Thymus (tissue), 11 donors: ENCODE measurements at regions not wholly inside any gene's neighbourhood (a gene's known extent, or its start where the extent isn't known, plus 50 kb on each side); places are given as distances from the start of the nearest gene placed in this dataset.

Experiments
- DNase-seq, 9 donors: peaks; one replicate each; pipeline ENCODE4 v3.0.0-alpha.2; 2013; ENCODE audit warnings: low spot score in 9 of 9, low read depth in 6 of 9, missing footprints in 1 of 9
- H3K27ac ChIP-seq, 2 donors: one replicate each; pipeline ENCODE4 v1.5.1; 2013; ENCODE audit warnings: control low read depth in 1 of 2, low read depth in 1 of 2, low read length in 1 of 2, mild to moderate bottlenecking in 1 of 2, moderate library complexity in 1 of 2
- H3K27me3 ChIP-seq, 2 donors: one replicate each; pipeline ENCODE4 v1.5.1; 2013; ENCODE audit warnings: low read length in 1 of 2; ENCODE audit not compliant: control insufficient read depth in 2 of 2, insufficient read depth in 1 of 2
- H3K36me3 ChIP-seq, 2 donors: one replicate each; pipeline ENCODE4 v1.5.1; 2013; ENCODE audit warnings: low read length in 1 of 2, mild to moderate bottlenecking in 1 of 2, moderate library complexity in 1 of 2; ENCODE audit not compliant: control insufficient read depth in 2 of 2, insufficient read depth in 2 of 2
- H3K4me1 ChIP-seq, 2 donors: one replicate each; pipeline ENCODE4 v1.5.1; 2013; ENCODE audit warnings: low read length in 2 of 2; ENCODE audit not compliant: control insufficient read depth in 2 of 2, insufficient read depth in 2 of 2
- H3K4me3 ChIP-seq, 2 donors: one replicate each; pipeline ENCODE4 v1.5.1; 2013; ENCODE audit warnings: low read length in 2 of 2, control low read depth in 1 of 2, mild to moderate bottlenecking in 1 of 2
- H3K9me3 ChIP-seq, 2 donors: one replicate each; pipeline ENCODE4 v1.5.1; 2013; ENCODE audit warnings: low read length in 1 of 2, mild to moderate bottlenecking in 1 of 2; ENCODE audit not compliant: control insufficient read depth in 2 of 2, insufficient read depth in 1 of 2
- WGBS: extraction: QIAGEN DNeasy Blood & Tissue Kit; methylation state at CpG from one replicate; pipeline ENCODE4 v1.1.7; 2013; 5-methylcytosine and 5-hydroxymethylcytosine counted together
- donor health status: healthy.

DNA sequence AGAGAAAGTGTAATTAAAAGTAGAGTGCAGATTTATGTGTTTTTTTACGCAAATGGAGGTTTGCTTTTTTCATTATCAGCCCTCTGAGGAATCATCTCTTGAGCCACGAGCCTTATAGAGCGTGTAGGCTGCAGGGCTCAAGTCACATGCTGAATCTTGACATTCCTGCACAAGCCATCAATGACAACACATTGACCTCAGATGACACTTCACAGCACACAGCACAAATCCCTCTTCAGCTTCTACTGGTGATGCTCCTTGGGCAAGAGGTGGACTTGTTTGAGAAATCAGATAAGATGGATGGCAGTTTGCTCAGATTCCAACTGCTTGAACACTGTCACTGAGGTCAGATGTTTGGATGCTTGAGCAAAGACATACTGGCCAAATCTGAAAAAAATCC, 250.6 kb downstream of the SNCA start:
- WGBS, result 95% methylated on average over 3 of the region's 3 CpGs
- H3K27ac ChIP-seq, result no peak overlapping the region
- no peaks in the 10 kb centered on the region for H3K4me1 ChIP-seq
- no peak for DNase-seq
- no peaks in the 10 kb centered on the region for H3K27me3 ChIP-seq
- H3K4me3 ChIP-seq, result no peak overlapping the region
- H3K9me3 ChIP-seq, result no peaks in the 10 kb centered on the region
- no peaks in the 10 kb centered on the region for H3K36me3 ChIP-seq

DNA sequence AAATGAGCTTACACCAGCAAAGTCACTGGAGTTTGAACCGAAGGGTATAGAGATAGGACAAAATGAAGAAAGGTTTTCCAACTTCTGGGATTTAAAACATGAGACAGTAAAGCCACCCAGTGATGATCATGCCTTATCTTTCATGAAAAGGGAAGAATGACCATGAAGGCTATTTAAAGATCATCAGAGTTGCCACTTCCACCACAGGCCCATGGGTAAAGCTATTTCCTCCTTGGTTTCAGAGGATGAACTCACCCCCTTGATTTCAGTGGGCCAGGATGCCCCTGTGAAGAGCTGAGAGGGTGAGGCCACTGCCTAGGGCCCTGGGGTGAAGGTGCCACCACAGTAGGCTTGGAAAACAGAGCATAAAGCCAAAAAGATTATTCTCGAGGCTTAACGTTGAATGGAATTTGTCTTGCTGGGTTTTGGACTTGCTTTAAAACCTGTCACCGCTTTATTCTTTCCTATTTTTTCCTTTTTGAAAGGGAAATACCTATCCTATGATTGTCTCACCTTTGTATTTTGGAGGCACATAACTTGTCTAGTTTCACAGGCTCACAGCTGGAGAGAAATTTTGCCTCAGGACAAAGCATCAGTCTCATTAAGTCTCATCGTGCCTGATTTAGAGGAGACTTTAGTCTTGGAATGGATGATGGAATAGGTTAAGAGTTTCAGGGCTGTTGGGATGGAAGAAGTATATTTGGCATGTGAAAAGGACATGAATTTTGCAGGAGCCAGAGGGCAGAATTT, 254.0 kb downstream of the SNCA start:
- Histone ChIP-seq H3K4me3 (no peak overlapping the region), H3K27me3 (no peaks in the 10 kb centered on the region), H3K36me3 (no peaks in the 10 kb centered on the region), H3K4me1 (no peaks in the 10 kb centered on the region), H3K27ac (no peak overlapping the region), H3K9me3 (no peaks in the 10 kb centered on the region)
- over 99% methylated on average over 5 of the region's 5 CpGs for WGBS
- DNase-seq, result no peak

DNA sequence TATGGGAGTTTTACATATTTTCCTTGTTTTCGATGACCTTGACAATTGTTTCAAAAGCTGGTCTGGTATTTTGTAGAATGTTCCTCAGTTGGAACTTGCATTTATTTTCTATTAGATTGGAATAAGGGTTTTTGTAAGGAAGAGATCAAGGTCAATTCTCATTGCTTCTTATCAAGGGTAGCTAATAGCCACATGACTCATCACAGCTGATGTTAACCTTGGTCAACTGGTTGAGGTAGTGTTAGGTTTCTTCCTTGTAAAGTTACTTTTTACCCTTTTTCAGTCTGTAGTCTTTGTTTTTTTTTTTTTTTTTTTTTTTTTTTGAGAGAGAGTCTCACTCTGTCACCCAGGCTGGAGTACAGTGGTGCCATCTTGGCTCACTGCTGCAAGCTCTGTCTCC, 257.2 kb downstream of the SNCA start:
- Histone ChIP-seq H3K27ac (no peak overlapping the region), H3K4me1 (no peaks in the 10 kb centered on the region), H3K36me3 (no peaks in the 10 kb centered on the region), H3K9me3 (no peaks in the 10 kb centered on the region), H3K4me3 (no peak overlapping the region), H3K27me3 (no peaks in the 10 kb centered on the region)
- no peak for DNase-seq
- WGBS, result 0% methylated on average over 1 of the region's 1 CpG

DNA sequence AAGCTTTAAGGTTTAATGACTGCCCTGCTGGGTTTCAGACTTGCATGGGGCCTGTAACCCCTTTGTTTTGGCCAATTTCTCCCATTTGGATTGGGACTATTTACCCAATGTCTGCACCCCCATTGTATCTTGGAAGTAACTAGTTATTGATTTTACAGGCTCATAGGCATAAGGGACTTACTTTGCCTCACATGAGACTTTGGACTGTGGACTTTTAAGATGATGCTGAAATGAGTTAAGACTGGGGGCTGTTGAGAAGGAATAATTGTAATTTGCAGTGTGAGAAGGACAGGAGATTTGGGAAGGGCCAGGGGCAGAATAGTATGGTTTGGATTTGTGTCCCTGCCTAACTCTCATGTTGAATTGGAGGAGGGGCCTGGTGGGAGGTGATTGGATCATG, 260.7 kb downstream of the SNCA start:
- H3K27ac ChIP-seq, result no peak overlapping the region
- DNase-seq, result no peak
- H3K27me3 ChIP-seq, result no peaks in the 10 kb centered on the region
- H3K9me3 ChIP-seq, result no peaks in the 10 kb centered on the region
- no peaks in the 10 kb centered on the region for H3K36me3 ChIP-seq
- H3K4me3 ChIP-seq, result no peak overlapping the region
- H3K4me1 ChIP-seq, result no peaks in the 10 kb centered on the region

DNA sequence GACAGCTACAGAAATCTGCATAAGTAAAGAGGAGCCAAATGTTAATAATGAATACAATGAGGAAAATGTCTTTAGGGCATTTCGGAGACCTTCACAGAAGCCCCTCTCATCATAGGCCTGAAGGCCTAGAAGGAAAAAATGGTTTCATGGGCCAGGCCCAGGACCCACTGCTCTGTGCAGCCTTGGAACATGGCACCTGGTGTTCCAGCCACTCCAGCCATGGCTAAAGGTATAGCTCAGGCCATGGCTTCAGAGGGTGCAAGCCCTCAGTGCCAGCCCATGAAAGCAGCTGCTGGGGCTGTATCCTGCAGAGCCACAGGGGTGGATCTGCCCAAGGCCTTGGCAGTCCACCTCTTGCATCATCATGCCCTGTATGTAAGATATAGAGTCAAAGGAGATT, 261.1 kb downstream of the SNCA start:
- no peak overlapping the region for H3K27ac ChIP-seq
- no peaks in the 10 kb centered on the region for H3K27me3 ChIP-seq
- no peak overlapping the region for H3K4me3 ChIP-seq
- H3K9me3 ChIP-seq, result no peaks in the 10 kb centered on the region
- DNase-seq, result no peak
- 93% methylated on average over 1 of the region's 1 CpG for WGBS
- H3K4me1 ChIP-seq, result no peaks in the 10 kb centered on the region
- H3K36me3 ChIP-seq, result no peaks in the 10 kb centered on the region

DNA sequence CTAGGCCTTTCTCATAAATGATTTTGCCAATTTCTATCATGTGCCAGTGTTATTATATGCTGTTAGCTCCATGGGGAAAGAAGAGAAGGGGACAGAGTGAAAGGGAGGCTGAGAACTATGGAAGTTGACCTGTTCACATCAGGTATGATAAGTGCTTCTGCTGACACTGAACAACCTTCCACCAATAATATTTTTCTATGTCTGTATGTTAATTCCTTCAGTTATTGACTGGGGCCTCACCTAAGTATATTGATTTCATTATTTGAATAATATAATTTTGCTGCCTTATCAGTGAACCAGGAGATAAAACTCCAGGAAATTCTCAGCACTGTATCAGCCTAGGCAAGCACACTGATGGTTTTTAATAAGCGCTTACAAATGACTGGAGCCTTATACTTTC, 262.8 kb downstream of the SNCA start:
- Histone ChIP-seq H3K27me3 (no peaks in the 10 kb centered on the region), H3K4me3 (no peak overlapping the region), H3K9me3 (no peaks in the 10 kb centered on the region), H3K36me3 (no peaks in the 10 kb centered on the region), H3K4me1 (no peaks in the 10 kb centered on the region), H3K27ac (no peak overlapping the region)
- 100% methylated on average over 1 of the region's 1 CpG for WGBS
- no peak for DNase-seq

DNA sequence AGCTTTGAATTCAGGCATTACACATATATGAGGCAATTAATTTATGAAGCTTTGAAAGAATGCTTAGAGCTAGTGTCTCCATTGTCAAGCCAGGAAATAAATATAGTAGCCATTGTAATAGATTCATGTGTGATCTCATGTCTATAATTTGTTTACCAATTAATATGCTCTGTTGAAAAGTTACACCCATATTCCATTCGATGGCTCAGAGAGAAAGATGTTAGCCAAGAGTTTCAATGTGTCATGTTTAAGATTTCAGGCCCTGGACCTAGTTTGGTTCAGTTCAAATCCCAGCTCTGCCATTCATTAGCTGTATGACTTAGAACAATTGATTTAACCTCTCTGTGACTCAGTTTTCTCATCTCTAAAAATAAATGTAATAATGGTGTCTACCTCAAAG, 263.3 kb downstream of the SNCA start:
- H3K4me3 ChIP-seq, result no peak overlapping the region
- 92% methylated on average over 1 of the region's 1 CpG for WGBS

DNA sequence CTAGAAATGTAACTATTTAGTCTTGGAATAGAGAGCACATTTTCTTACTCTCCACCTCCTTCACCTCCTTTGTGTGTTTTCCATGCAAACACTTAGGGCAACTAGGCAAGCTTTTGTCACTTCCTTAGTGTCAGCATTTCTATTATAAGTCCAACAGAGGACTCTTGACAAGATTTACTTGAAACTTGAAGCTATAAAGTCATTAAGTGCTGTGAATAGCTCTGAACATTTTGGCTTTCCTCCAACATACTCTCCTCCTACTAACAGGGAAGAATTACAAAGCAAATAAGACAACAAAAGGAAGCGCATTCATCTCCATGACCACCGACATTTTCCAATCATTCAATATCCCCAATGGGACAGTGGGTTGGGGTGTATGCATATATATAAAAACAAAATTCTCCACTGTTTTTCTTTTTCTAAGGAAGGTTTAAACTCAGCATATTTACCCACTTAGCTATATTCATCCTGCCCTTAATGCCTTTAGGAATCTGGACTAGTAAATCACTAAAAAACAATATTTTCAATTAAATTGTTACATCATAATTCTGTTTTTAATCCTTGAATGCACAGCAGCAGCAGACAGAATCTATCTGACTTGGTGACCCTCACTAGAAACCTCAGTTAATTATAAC, 264.6 kb downstream of the SNCA start:
- H3K36me3 ChIP-seq, result no peaks in the 10 kb centered on the region

More for the DNA sequence above, 263.3 kb downstream of the SNCA start:
- H3K27ac ChIP-seq, result no peak overlapping the region
- H3K4me1 ChIP-seq, result no peaks in the 10 kb centered on the region
- DNase-seq, result no peak
- H3K27me3 ChIP-seq, result no peaks in the 10 kb centered on the region
- no peaks in the 10 kb centered on the region for H3K36me3 ChIP-seq
- H3K9me3 ChIP-seq, result no peaks in the 10 kb centered on the region

DNA sequence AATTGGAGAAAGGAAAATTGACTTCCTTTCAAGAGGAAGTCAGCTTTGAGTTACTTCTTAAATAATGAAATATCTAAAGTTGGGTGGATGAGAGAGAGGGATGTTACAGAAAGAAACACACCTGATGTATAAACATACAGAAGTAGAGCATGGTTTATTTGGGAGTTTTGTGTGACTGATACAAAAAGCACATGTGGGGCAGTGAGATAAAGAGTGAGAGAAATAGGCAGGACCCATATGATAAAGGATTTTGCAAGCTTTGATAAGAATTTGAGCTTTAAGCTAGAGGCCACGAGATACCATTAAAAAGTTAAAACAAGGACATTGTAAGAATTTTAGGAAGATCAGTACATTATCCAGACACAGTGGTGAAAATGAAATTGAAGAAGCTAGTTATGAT, 263.3 kb upstream of the GPRIN3 start:
- no peaks in the 10 kb centered on the region for H3K27me3 ChIP-seq
- no peak overlapping the region for H3K4me3 ChIP-seq
- no peaks in the 10 kb centered on the region for H3K9me3 ChIP-seq
- H3K36me3 ChIP-seq, result no peaks in the 10 kb centered on the region
- 97% methylated on average over 1 of the region's 1 CpG for WGBS
- H3K27ac ChIP-seq, result no peak overlapping the region
- DNase-seq, result no peak
- no peaks in the 10 kb centered on the region for H3K4me1 ChIP-seq

More for the DNA sequence above, 264.6 kb downstream of the SNCA start:
- WGBS, result 97% methylated on average over 2 of the region's 2 CpGs
- DNase-seq, result no peak
- Histone ChIP-seq H3K4me1 (no peaks in the 10 kb centered on the region), H3K4me3 (no peak overlapping the region), H3K27me3 (no peaks in the 10 kb centered on the region), H3K27ac (no peak overlapping the region), H3K9me3 (no peaks in the 10 kb centered on the region)
